Fibroblast of lung (primary cell): ENCODE measurements at regions not wholly inside any gene's neighbourhood (a gene's known extent, or its start where the extent isn't known, plus 50 kb on each side); places are given as distances from the start of the nearest gene placed in this dataset.

Source experiments
- CTCF ChIP-seq, 2 donors: IDR thresholded peaks in 1 of 2; conservative IDR thresholded peaks in 1 of 2; 1 replicate in 1 of 2; 2 replicates in 1 of 2; pipeline ENCODE4 v1.5.1; 2011 to 2012; ENCODE audit warnings: low read length in 2 of 2, control low read depth in 1 of 2, inconsistent platforms in 1 of 2, low read depth in 1 of 2, mild to moderate bottlenecking in 1 of 2
- EZH2 ChIP-seq: IDR thresholded peaks from 2 replicates; pipeline ENCODE4 v1.5.1; 2012; ENCODE audit warnings: low read length, control low read depth, mild to moderate bottlenecking; ENCODE audit errors: missing control alignments

- TF ChIP-seq EZH2 (no peak), CTCF (conservative IDR thresholded peaks at IDR 0.05 in 1 of 2, IDR thresholded peaks at IDR 0.05 in 1 of 2; ENCODE audit: low read depth in 1 of 2, low read length in 2 of 2) (no peak)
Measured at GRCh38 chr2:179341152-179341866, 76.7 kb upstream of the SESTD1 start.
